DND-41 (cell line): ENCODE measurements at regions not wholly inside any gene's neighbourhood (a gene's known extent, or its start where the extent isn't known, plus 50 kb on each side); places are given as distances from the start of the nearest gene placed in this dataset.

Experiments used
- ATAC-seq: fragments of 200-7000 bp; cut with Tn5 transposase; 3 replicates; pipeline ENCODE4 v1.9.1; 2021; ENCODE audit warnings: low read depth; ENCODE audit not compliant: insufficient read depth
- DNase-seq: peaks from one replicate; pipeline ENCODE4 v3.0.0-alpha.2; 2020
- H2AFZ ChIP-seq: 2 replicates; pipeline ENCODE4 v1.6.0; 2012; ENCODE audit warnings: low read depth, low read length
- H3K27ac ChIP-seq: 2 replicates; pipeline ENCODE4 v1.5.1; 2012; ENCODE audit warnings: low read length, inconsistent platforms
- H3K27me3 ChIP-seq: fragments of 200-600 bp; sonication (generic); 2 replicates; pipeline ENCODE4 v1.6.0; 2012; ENCODE audit warnings: low read length, mild to moderate bottlenecking, inconsistent platforms; ENCODE audit not compliant: insufficient read depth, poor library complexity
- H3K36me3 ChIP-seq: 2 replicates; pipeline ENCODE4 v1.5.1; 2012; ENCODE audit warnings: low read length, inconsistent platforms; ENCODE audit not compliant: insufficient read depth
- H3K4me1 ChIP-seq: 2 replicates; pipeline ENCODE4 v1.5.1; 2012; ENCODE audit warnings: mild to moderate bottlenecking, low read length; ENCODE audit not compliant: insufficient read depth
- H3K4me2 ChIP-seq: 2 replicates; pipeline ENCODE4 v1.6.0; 2012; ENCODE audit warnings: mild to moderate bottlenecking, moderate library complexity, low read length, inconsistent platforms; ENCODE audit not compliant: insufficient read depth
- H3K4me3 ChIP-seq, 2 experiments: fragments of 200-600 bp in 1 of 2; shearing (Covaris generic) in 1 of 2; 2 replicates each; pipeline ENCODE4 v1.5.1; 2012 to 2016; ENCODE audit warnings: inconsistent platforms in 2 of 2, low read length in 2 of 2, mild to moderate bottlenecking in 2 of 2, low read depth in 1 of 2, moderate library complexity in 1 of 2
- H3K79me2 ChIP-seq: 2 replicates; pipeline ENCODE4 v1.6.0; 2012; ENCODE audit warnings: low read length, inconsistent platforms; ENCODE audit not compliant: insufficient read depth
- H3K9ac ChIP-seq: 2 replicates; pipeline ENCODE4 v1.6.0; 2012; ENCODE audit warnings: low read depth, mild to moderate bottlenecking, inconsistent platforms, low read length, moderate library complexity
- H3K9me3 ChIP-seq: 2 replicates; pipeline ENCODE4 v1.5.1; 2012; ENCODE audit warnings: low read length, moderate library complexity, mild to moderate bottlenecking, inconsistent platforms; ENCODE audit not compliant: insufficient read depth, severe bottlenecking
- H4K20me1 ChIP-seq: 2 replicates; pipeline ENCODE4 v1.6.0; 2012; ENCODE audit warnings: low read length; ENCODE audit not compliant: insufficient read depth
- CTCF ChIP-seq: IDR thresholded peaks from 2 replicates; pipeline ENCODE4 v1.5.1; 2012; ENCODE audit warnings: borderline replicate concordance, low read length, moderate library complexity, mild to moderate bottlenecking; ENCODE audit not compliant: poor library complexity, severe bottlenecking; ENCODE audit errors: extremely low read depth
- EZH2 ChIP-seq: IDR thresholded peaks from 3 replicates; pipeline ENCODE4 v1.6.1; 2012; ENCODE audit warnings: borderline replicate concordance, low read depth, mild to moderate bottlenecking, moderate library complexity, low read length, inconsistent platforms; ENCODE audit not compliant: severe bottlenecking

- ATAC-seq (no peak), DNase-seq (no peak)
- TF ChIP-seq EZH2 (no peak), CTCF (no peak)
- no peaks in the 10 kb centered on the region for H3K9me3 ChIP-seq
- no peak overlapping the region for H2AFZ ChIP-seq
- H3K36me3 ChIP-seq: no peaks in the 10 kb centered on the region
- no peak overlapping the region for H3K27ac ChIP-seq
- H3K9ac ChIP-seq: no peak overlapping the region
- H4K20me1 ChIP-seq: no peaks in the 10 kb centered on the region
- no peak overlapping the region for H3K4me2 ChIP-seq
- H3K27me3 ChIP-seq: no peaks in the 10 kb centered on the region
- no peaks in the 10 kb centered on the region for H3K4me1 ChIP-seq
- H3K79me2 ChIP-seq: no peaks in the 10 kb centered on the region
- H3K4me3 ChIP-seq: no peak overlapping the region
Measured at GRCh38 chr13:61277586-61278276, 137.9 kb downstream of the PCDH20 start.

GRCh38 chr13:61277088-61277487, 138.6 kb downstream of the PCDH20 start:
- H3K27ac ChIP-seq: no peak overlapping the region
- no peak overlapping the region for H3K4me2 ChIP-seq
- H3K4me1 ChIP-seq: no peaks in the 10 kb centered on the region
- no peak for TF ChIP-seq EZH2
- TF ChIP-seq CTCF: no peak
- no peaks in the 10 kb centered on the region for H3K9me3 ChIP-seq
- no peak overlapping the region for H3K9ac ChIP-seq
- H3K79me2 ChIP-seq: no peaks in the 10 kb centered on the region
- no peaks in the 10 kb centered on the region for H4K20me1 ChIP-seq
- no peak for ATAC-seq
- no peaks in the 10 kb centered on the region for H3K36me3 ChIP-seq
- no peak overlapping the region for H2AFZ ChIP-seq
- no peak for DNase-seq
- H3K4me3 ChIP-seq: no peak overlapping the region
- no peaks in the 10 kb centered on the region for H3K27me3 ChIP-seq

- Histone ChIP-seq H3K27ac (no peak overlapping the region), H3K4me2 (no peak overlapping the region), H3K9ac (no peak overlapping the region), H3K36me3 (no peaks in the 10 kb centered on the region), H3K79me2 (no peaks in the 10 kb centered on the region), H3K4me3 (no peak overlapping the region), H4K20me1 (no peaks in the 10 kb centered on the region), H3K9me3 (no peaks in the 10 kb centered on the region), H3K27me3 (no peaks in the 10 kb centered on the region), H3K4me1 (no peaks in the 10 kb centered on the region), H2AFZ (no peak overlapping the region)
- ATAC-seq: no peak
- DNase-seq: no peak
- no peak for TF ChIP-seq CTCF
- TF ChIP-seq EZH2: no peak
Measured at GRCh38 chr13:61276401-61276800, 139.2 kb downstream of the PCDH20 start.
